ENCODE measurements at regions not wholly inside any gene's neighbourhood (a gene's known extent, or its start where the extent isn't known, plus 50 kb on each side); places are given as distances from the start of the nearest gene placed in this dataset.

- TF ChIP-seq CTCF (IDR thresholded peaks at IDR 0.05) (no peak), EZH2phosphoT487 (IDR thresholded peaks at IDR 0.05) (no peak)
Measured at GRCh38 chr2:35831385-35831784, 524.2 kb upstream of the CRIM1 start.

All from neural progenitor cell (in vitro differentiated cells).